B cell (primary cell): ENCODE measurements at regions not wholly inside any gene's neighbourhood (a gene's known extent, or its start where the extent isn't known, plus 50 kb on each side); places are given as distances from the start of the nearest gene placed in this dataset.

Experiments used
- ATAC-seq: fragments of 200-7000 bp; cut with Tn5 transposase; one replicate; pipeline ENCODE4 v1.10.0; 2021; ENCODE audit warnings: low read depth, mild to moderate bottlenecking, moderate number of reproducible peaks, moderate library complexity
- CTCF ChIA-PET: fragments of 350-600 bp; sonication (Branson Sonifier 250); formaldehyde crosslinking; loops from one replicate; lab custom pipeline; 2021; ENCODE audit warnings: antibody characterized with exemption, inconsistent platforms; lab: Charles Lee
- POLR2A ChIA-PET: fragments of 350-600 bp; sonication (Branson Sonifier 250); formaldehyde crosslinking; loops from one replicate; lab custom pipeline; 2021; ENCODE audit warnings: antibody characterized with exemption; lab: Charles Lee
- DNase-seq: peaks from one replicate; pipeline ENCODE4 v3.0.0; 2013
- H2AFZ ChIP-seq: 2 replicates; pipeline ENCODE4 v1.6.1; 2012; ENCODE audit warnings: mild to moderate bottlenecking, low read depth, low read length; ENCODE audit not compliant: insufficient read depth, poor library complexity, severe bottlenecking
- H3K27ac ChIP-seq, 2 donors: 1 replicate in 1 of 2; 2 replicates in 1 of 2; pipeline ENCODE4 v1.5.1; 2012 to 2013; ENCODE audit warnings: low read length in 2 of 2, mild to moderate bottlenecking in 2 of 2, moderate library complexity in 1 of 2
- H3K27me3 ChIP-seq, 4 experiments: fragments of 200-600 bp in 1 of 4; sonication (generic) in 1 of 4; replicated peaks in 1 of 4; 1 replicate in 2 of 4; 2 replicates in 2 of 4; pipeline versions ENCODE4 v1.6.1 to v1.7.0; 2013 to 2016; ENCODE audit warnings: low read length in 3 of 4, mild to moderate bottlenecking in 2 of 4, mixed read lengths in 1 of 4, moderate library complexity in 1 of 4; ENCODE audit not compliant: insufficient read depth in 4 of 4, control insufficient read depth in 3 of 4; ENCODE audit errors: control extremely low read depth in 1 of 4
- H3K36me3 ChIP-seq, 2 experiments: replicated peaks in 1 of 2; 1 replicate in 1 of 2; 2 replicates in 1 of 2; pipeline versions ENCODE4 v1.6.1 to v1.7.1; 2013; ENCODE audit warnings: low read length in 1 of 2; ENCODE audit not compliant: insufficient read depth in 2 of 2, control insufficient read depth in 1 of 2; ENCODE audit errors: control extremely low read depth in 1 of 2, extremely low read depth in 1 of 2
- H3K4me1 ChIP-seq, 2 donors: fragments of 200-600 bp in 1 of 2; sonication (generic) in 1 of 2; 1 replicate in 1 of 2; 2 replicates in 1 of 2; pipeline versions ENCODE4 v1.5.1 to v1.6.1; 2013 to 2017; ENCODE audit warnings: low read length in 2 of 2; ENCODE audit not compliant: control insufficient read depth in 2 of 2, insufficient read depth in 2 of 2
- H3K4me2 ChIP-seq: replicated peaks from 2 replicates; pipeline ENCODE3; 2012; ENCODE audit warnings: mild to moderate bottlenecking, low read depth, low read length; ENCODE audit not compliant: poor library complexity, severe bottlenecking
- H3K4me3 ChIP-seq, 5 experiments: fragments of 200-600 bp in 1 of 5; sonication (generic) in 1 of 5; 1 replicate in 3 of 5; 2 replicates in 2 of 5; pipeline versions ENCODE4 v1.5.1 to v1.7.0; 2011 to 2016; ENCODE audit warnings: low read length in 4 of 5, mild to moderate bottlenecking in 4 of 5, low read depth in 2 of 5, control low read depth in 1 of 5, moderate library complexity in 1 of 5; ENCODE audit not compliant: insufficient read depth in 1 of 5; ENCODE audit errors: control extremely low read depth in 1 of 5, extremely low read depth in 1 of 5
- H3K79me2 ChIP-seq: fragments of 200-600 bp; sonication (generic); one replicate; pipeline ENCODE4 v1.6.0; 2016; ENCODE audit warnings: low read length; ENCODE audit not compliant: control insufficient read depth, insufficient read depth
- H3K9ac ChIP-seq: fragments of 200-600 bp; sonication (generic); 2 replicates; pipeline ENCODE4 v1.6.1; 2017; ENCODE audit warnings: mild to moderate bottlenecking, low read length, moderate library complexity
- H3K9me3 ChIP-seq, 3 donors: one replicate each; pipeline versions ENCODE4 v1.6.1 to v1.7.1; 2013; ENCODE audit warnings: low read length in 2 of 3; ENCODE audit not compliant: control insufficient read depth in 2 of 3, insufficient read depth in 1 of 3; ENCODE audit errors: control extremely low read depth in 1 of 3
- H4K20me1 ChIP-seq: 2 replicates; pipeline ENCODE4 v1.6.0; 2012; ENCODE audit warnings: mild to moderate bottlenecking, low read length; ENCODE audit not compliant: insufficient read depth, control insufficient read depth, poor library complexity, severe bottlenecking
- H3K27ac Mint-ChIP-seq: one replicate; pipeline ENCODE4 v1.8.0; 2021; ENCODE audit warnings: mixed read lengths
- H3K27me3 Mint-ChIP-seq: one replicate; pipeline ENCODE4 v1.8.0; 2021; ENCODE audit warnings: mixed read lengths
- H3K4me1 Mint-ChIP-seq: one replicate; pipeline ENCODE4 v1.8.0; 2021; ENCODE audit warnings: mixed read lengths
- H3K4me3 Mint-ChIP-seq: one replicate; pipeline ENCODE4 v1.8.0; 2021; ENCODE audit warnings: mixed read lengths
- H3K9me3 Mint-ChIP-seq: one replicate; pipeline ENCODE4 v1.8.0; 2022; ENCODE audit warnings: mixed read lengths; ENCODE audit not compliant: insufficient read depth
- EZH2 ChIP-seq: IDR thresholded peaks from 2 replicates; pipeline ENCODE4 v1.6.1; 2012; ENCODE audit warnings: borderline replicate concordance, low read depth, mild to moderate bottlenecking, moderate library complexity, low read length; ENCODE audit not compliant: insufficient read depth, poor library complexity, severe bottlenecking
- WGBS: methylation state at CpG from one replicate; pipeline ENCODE4 v1.1.5; 2013; ENCODE audit warnings: missing lambda C conversion rate; ENCODE audit not compliant: insufficient coverage; 5-methylcytosine and 5-hydroxymethylcytosine counted together
- intact Hi-C: fragments of 100-400 bp; cut with micrococcal nuclease; formaldehyde crosslinking; loops from one replicate; pipeline ENCODE4 v1.10.0; 2022
- TF ChIP-seq, protein P1 (sequence below): fragments of 200-600 bp; IDR thresholded peaks from one replicate; pipeline ENCODE4 v1.8.0; 2022; ENCODE audit warnings: antibody characterized with exemption, mild to moderate bottlenecking

GRCh38 chr6:4582506-4583417 lies 193.4 kb upstream of the CDYL start:
- no peak for ATAC-seq
- no peak overlapping the region for H3K27ac ChIP-seq
- H3K79me2 ChIP-seq: no peaks in the 10 kb centered on the region
- H3K27me3 ChIP-seq: no peaks in the 10 kb centered on the region
- Mint-ChIP-seq H3K4me1 (no peaks in the 10 kb centered on the region), H3K4me3 (no peak overlapping the region), H3K9me3 (no peaks in the 10 kb centered on the region), H3K27me3 (peaks cover 19% of the 10 kb centered on the region), H3K27ac (no peak overlapping the region)
- CTCF ChIA-PET: no interaction called here
- H3K9me3 ChIP-seq: no peaks in the 10 kb centered on the region
- H3K4me2 ChIP-seq: no peak overlapping the region
- H4K20me1 ChIP-seq: no peaks in the 10 kb centered on the region
- intact Hi-C loops: no loop called here
- 95% methylated on average over 7 of the region's 8 CpGs for WGBS
- no peaks in the 10 kb centered on the region for H3K4me1 ChIP-seq
- no peak overlapping the region for H3K9ac ChIP-seq
- no peak overlapping the region for H2AFZ ChIP-seq
- DNase-seq: no peak
- no peaks in the 10 kb centered on the region for H3K36me3 ChIP-seq
- no peak overlapping the region for H3K4me3 ChIP-seq
- POLR2A ChIA-PET: no interaction called here
- TF ChIP-seq EZH2: no peak
- TF ChIP-seq, protein P1, sequence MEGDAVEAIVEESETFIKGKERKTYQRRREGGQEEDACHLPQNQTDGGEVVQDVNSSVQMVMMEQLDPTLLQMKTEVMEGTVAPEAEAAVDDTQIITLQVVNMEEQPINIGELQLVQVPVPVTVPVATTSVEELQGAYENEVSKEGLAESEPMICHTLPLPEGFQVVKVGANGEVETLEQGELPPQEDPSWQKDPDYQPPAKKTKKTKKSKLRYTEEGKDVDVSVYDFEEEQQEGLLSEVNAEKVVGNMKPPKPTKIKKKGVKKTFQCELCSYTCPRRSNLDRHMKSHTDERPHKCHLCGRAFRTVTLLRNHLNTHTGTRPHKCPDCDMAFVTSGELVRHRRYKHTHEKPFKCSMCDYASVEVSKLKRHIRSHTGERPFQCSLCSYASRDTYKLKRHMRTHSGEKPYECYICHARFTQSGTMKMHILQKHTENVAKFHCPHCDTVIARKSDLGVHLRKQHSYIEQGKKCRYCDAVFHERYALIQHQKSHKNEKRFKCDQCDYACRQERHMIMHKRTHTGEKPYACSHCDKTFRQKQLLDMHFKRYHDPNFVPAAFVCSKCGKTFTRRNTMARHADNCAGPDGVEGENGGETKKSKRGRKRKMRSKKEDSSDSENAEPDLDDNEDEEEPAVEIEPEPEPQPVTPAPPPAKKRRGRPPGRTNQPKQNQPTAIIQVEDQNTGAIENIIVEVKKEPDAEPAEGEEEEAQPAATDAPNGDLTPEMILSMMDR: no peak
